HG03558 (cell line): ENCODE measurements at regions not wholly inside any gene's neighbourhood (a gene's known extent, or its start where the extent isn't known, plus 50 kb on each side); places are given as distances from the start of the nearest gene placed in this dataset.

Source experiments
- ATAC-seq: cut with Tn5 transposase; IDR thresholded peaks from one replicate; pipeline ENCODE4 v1.9.1; 2021; ENCODE audit warnings: moderate number of reproducible peaks; ENCODE audit not compliant: unreplicated experiment; ENCODE audit errors: extremely low read depth

DNA sequence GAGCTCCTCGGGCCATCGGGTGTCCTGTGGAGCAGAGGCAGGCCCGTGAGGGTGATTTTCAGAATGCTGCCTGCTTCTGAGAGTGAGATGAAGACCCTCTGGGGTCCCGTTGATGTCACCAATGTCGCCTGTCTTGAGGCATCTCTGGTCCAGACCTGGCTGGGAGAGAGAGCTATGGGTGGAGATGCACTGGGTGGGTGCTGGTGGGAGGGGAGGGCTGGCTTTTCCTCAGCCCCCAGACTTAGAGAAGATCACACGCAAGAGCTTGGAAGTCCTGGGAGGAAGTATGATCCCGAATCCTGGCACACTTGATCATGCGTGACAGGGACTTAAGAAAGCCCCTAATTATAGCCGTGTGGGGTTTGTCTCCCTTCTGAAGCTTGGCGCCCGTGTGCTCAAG is 103.2 kb upstream of the CD93 start:
- ATAC-seq: no peak

DNA sequence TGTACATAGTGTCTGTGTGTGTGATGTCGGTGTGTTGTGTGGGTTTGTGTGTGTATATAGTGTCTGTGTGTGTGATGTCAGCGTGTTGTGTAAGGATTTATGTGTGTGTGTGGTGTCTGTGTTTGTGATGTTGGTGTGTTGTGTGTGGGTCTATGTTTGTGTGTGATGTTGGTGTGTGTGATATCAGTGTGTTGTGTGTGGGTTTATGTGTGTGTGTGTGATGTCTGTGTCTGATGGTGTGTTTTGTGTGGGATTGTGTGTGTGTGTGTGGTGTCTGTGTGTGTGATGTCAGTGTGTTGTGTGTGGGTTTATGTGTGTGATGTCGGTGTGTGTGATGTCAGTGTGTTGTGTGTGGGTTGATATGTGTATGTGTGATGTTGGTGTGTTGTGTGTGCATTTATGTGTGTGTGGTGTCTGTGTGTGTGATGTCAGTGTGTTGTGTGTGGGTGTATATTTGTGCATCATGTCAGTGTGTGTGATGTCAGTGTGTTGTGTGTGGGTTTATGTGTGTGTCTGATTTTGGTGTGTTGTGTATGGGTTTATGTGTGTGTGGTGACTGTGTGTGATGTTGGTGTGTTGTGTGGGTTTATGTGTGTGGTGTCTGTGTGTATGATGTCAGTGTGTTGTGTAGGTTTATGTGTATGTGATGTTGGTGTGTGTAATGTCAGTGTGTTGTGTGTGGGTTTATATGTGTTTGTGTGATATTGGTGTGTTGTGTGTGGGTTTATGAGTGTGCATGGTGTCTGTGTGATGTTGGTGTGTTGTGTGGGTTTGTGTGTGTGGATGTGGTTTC is 102.4 kb upstream of the CD93 start:
- no peak for ATAC-seq

DNA sequence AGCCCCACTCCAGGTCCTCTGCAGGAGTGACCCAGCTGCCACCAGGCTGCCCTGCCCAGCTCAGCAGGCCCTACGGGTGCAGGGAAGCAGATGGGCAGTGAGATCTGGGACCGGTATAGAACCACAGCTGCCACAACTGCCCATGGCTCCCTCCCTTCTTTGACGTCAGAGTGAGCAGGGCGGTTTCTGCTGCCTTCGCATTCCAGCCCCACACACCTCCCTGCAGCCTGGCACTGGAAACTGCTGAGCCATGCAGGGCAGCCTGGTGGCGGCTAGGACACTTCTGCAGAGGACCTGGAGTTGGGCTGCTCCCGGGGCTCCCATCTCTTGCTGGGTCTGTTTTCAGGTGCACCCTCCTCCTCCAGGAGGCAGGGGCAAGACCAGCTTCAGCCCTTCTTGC is 101.6 kb upstream of the CD93 start:
- no peak for ATAC-seq

DNA sequence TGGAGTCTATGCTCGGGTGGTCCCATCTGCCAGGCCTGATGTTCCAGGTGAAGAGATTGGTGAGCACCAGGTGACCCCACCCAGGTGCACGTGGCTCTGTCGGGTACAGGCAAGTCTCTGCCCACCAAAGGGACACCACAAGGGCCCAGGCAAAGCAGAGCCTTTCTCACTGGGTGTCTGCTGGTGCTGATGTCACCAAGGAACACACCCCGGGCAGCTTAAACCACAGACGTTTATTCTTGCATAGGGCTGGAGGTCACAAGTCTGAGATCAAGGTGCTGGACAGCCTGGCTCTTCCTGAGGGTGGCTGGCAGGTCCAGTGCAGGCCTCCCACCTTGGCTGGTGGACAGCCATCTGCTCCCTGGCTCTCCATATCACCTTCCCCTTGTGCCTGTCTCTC is 100.7 kb upstream of the CD93 start:
- ATAC-seq: no peak

DNA sequence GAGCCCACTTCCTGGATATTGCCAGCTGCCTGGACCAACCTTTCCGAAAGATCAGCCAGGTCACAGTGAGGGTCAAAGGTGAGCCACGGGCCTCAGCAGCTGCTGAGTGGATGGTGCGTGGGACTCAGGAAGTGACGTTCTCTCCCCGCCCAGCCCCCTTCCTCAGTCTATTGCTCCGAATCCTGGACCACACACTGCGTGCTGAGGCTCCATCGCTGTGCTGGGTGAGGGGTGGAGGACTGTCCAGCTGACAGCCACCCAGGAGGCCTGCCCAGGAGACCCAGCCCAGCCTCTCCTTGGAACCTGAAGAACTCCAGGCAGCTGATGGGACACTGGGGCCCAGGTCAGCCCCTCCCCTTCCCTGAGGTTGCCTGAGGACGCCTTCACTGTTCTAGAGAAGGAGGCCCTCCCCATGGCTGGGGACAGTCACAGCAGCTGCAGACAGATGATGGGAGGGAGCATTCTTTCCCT is 94.4 kb upstream of the CD93 start:
- no peak for ATAC-seq

DNA sequence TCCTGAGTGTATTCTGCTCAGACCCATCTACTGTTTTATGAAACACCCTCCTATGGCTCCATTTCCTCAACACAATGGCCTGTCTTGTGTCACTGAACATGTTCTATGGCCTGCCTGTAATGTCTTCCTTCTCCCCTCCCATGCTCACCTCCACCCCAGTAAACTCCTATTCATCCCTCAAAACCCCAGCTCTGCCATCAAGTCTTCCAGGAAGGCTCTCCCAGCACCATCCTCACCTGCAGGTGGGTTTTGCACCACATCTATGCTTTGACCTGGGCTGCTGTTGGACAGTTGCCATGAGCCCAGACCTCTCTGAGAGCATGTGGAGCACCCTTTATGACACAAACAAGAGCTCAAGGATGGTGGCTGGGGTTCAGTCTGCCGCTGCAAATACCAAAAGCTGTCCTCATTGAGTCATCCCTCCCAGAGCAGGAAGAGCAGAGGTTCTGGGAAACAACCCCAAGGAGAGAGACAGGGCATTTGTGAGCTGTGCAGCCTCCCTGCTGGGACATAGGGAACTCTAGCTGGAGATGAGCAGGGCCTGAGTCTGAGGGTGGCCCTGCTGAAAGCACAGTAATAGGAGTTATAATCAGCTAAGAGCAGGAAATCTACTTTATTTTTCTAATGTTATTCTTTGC is 93.8 kb upstream of the CD93 start:
- no peak for ATAC-seq

DNA sequence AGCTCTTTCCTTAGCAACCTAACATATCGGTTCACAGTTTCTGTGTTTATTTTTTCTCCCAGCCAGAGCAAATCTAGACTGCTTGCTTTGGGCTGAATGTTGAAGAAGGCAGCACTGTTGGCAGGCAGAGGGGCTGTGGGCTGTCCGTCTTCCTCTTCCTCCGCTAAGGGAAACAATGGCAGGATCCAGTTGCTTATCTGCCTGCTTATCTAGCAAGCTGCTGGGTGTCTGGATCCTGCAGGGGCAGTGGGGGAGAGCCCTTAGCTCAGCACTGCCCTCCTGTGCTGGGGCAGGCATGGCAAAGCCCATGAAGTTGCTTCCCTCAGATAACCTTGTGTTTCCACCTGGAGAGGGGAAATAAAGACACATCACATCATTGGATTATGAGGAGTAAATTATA is 92.7 kb upstream of the CD93 start:
- ATAC-seq: no peak

DNA sequence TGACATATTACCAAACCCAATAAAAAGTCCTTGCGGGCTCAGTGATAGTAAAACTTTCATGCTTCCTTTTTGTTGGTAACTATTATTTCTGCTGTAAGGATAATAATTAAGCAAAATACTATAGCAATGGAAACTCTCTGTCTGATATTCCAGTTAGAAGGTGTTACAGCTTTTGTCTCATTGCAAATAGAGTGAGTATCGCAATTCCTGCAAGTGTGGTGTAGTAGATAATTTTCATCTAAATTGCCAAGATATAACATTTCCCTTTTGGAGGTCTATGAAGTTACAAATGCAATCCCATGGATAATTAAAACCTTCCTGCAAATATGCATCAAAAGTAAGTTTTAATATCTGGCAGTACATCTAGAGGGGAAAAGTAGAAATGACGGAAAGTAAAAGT is 88.7 kb upstream of the CD93 start:
- ATAC-seq: no peak

DNA sequence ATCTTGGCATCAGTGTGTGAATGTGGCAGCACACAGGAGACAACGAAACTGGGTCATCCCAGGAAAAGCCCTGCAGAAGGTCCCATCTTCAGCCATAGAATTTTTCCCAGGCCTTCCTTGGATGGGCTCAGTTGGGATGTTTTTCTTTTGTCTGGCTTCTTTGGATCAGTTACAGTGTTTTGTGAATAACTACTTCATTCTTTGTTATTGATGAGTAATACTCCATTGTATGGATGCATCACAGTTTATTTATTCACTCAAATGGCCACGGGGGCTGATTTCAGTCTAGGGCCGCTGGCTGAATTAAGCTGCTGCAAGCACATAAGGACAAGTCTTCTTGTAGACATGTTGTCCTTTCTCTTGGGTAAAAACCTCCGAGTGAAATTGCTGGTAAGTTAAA is 81.3 kb upstream of the CD93 start:
- ATAC-seq: no peak

DNA sequence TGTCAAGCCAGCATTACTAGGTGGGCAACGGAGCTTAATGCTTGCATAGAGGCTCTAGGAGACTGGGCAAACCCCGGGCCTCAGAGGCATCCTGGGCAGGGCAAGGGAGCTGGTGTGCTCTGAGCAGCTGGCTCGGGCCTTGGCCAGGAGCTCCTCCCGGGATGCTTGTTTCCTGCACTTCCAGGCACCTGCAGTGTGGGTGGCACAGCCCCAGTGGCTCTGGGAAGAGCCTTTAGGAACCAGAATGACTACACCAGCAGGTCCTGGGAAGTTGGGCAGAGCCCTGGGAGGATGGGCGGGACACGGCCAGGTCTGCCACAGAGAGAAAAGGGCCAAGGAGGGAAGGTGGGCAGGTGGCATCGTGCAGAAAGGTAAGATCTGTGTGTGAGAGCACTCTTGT is 80.4 kb upstream of the CD93 start:
- ATAC-seq: no peak

DNA sequence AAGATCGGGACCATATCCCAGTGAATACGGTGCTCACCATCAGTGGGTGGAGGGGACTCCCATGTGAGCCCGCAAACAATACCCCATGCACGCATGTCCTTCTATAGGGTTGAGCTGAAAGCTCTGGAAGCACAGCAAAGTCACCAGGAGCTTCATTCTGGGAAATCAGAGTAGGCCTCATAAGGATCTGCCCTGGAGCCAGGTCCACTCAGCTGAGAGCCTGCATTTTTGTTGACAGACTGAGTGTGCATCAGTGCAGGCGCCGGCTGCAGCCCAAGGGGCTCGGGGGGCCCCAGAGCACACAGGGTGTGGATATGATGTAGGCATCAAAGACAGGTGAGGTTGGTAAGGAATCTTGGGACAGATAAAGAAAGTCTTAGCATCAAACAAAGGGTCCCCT is 79.8 kb upstream of the CD93 start:
- ATAC-seq: no peak

DNA sequence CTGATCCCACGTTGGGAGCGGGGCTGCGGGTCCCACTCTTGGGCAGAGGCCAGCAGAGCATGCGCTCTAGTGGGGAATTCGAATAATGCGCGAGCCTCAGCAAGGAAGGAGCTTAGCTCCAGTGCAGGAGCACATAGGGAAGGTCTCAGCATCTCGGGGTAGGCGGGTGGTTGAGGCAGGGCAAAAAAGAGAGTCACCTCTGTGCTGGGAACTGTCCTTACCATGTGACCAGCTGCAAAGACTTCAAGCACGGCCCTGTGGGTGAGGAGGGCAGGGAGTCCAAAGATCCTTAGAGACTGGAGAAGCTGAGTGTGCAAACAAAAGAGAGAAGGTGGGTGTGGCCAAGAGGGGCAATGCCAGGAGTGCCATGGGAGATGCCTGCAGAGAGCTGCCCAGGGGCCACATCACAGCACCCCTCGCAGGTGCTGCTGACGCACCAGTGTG is 79.2 kb upstream of the CD93 start:
- ATAC-seq: no peak

DNA sequence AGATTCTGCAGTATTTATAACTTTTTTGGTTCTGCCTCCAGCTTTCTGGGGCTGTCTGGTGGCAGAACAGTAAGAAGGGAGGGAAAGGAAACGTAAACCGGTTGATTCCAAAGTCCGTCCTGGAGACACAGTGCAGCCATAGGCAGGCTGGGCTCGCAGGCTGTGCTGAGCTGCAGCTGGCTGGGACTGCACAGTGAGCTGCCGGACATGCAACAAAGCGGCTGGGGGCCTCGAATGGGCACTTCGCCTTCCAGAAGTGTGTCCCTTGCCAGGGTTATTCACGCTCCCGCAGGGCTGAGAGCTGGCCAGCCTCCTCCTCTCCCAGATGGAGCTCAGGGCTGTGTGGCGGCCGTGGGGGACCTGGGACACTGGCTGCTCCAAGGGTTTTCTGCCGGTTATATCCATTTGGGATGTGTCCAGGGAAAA is 78.1 kb upstream of the CD93 start:
- ATAC-seq: no peak

DNA sequence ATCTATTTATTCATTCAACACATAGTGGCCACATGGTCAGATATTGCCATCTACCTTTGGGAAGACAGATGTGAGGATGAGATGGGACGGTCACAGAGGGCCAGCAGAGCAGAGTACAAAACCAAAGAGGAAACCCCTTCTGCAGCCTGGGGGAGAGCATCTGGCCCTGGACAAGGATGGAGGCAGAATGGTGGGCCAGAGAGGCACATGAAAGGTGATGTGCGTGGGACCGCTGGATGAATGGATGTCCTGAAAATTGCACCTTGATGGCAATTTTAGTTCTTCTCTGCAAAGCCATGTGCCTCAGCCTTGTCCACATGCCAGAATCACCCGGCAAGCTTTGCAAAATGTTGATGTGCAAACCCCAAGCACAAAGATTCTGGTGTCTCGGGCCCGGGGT is 77.4 kb upstream of the CD93 start:
- ATAC-seq: no peak

DNA sequence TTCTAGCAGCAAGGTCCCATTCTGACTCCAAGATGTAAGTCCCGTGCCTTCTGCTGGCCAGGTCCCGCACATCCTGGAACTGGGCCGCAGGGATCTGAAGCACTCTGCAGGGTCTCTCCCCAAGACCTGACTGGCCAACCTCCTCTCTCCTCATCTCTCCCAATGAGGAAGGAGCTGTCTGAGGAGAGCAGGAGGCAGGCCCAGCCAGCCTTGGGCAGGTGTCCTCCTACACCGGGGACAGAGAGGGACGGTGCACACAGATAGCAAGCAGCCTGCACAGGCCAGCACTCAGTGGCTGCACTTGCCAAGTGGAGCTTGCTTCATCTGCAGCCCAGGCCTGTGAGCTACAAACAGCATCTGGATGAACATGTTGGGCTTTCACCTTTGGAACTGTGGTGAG is 76.8 kb upstream of the CD93 start:
- no peak for ATAC-seq

DNA sequence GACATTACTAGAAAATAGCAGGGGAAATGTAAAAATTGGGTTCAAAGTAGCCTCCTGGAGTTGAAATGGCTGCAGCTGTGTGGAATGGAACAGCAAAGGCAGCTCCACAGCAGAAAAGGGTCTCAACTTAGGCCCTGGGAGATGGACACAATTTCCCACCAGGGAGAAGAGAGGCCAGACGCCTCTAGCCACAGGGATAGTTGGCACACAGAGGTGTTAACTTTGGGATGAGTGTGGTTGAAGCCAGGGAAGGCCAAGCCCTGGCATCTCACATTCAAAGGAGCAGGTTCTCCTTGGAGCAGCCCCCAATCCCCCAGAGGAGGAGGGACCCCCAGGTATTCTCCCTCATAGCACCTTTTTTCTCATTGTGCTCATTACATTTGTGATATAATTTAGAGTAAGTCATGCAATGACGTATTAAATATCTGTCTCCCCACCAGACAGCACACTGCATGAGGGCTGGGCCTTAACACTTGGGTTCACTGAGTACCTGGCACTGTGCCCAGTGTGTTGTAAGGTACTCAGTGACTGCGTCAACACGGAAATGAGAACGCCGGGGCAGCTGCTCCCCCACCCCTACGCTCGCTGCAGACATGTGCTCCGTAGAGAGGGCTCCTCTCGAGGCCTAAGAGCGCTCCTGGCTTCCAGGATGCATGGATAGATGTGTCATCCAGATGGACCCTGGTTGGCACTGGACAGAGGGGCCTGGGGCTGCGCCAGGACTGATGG is 76.0 kb upstream of the CD93 start:
- ATAC-seq: no peak

DNA sequence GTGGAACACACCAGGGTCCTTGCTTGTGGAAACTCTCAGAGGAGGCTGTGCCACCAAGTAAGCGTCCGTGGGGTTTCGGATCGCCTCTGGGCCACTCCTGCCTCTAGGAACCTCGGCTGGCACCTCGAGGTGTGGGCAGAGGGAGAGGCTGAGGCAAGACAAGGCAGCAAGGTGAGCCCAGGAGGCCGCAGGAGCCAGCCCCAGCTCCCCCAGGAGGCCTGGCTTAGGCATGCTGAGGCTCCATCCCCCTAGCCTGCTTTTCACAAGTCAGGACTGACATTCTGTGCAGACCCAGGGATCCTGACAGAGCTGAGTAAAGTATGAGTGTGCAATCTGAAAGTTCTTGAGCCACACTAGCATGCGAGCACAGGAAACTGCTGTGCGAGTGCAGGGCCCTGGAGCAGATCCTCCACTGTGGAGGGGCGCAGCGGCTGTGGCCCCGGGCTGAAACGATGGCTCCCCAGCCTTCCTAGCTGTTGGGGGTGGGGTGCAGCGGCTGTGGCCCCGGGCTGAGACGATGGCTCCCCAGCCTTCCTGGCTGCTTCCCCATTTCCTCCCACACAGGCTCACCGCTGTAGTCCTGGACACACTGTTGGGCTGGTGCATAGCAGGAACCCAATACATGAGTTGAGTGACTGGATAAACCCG is 75.2 kb upstream of the CD93 start:
- no peak for ATAC-seq

DNA sequence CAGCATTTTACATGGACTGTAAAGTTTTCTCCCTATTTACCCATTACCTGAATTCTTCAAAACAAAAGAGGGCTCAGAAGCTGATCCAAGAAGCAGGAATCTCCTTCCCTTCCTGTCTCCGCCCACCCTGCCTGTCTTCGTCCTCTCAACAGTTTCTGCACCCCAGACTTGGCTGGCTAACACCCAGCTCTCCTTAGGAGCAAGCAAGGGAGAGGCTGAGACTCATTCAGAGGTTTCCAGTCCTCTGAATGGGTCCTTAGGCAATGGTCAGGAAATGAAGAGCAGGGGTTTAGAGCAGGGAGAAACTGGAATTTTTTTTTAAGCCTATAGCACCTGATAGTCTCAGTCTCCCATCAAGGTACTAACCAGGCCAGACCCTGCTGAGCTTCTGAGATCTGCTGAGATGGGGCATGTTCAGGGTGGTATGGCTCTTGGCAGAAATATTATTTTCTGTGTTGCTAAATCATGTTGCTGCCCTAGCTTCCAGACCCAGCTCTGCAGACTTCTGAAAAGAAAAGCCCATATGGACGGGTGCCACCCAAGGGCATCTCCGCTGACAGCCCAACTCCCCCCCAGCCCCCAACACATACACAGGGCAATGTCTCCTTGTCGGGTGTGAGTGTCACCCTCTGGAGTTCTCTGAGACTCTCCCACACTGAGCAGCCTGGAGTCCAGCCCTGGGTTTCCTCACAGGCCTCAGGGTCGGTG is 74.6 kb upstream of the CD93 start:
- ATAC-seq: no peak

DNA sequence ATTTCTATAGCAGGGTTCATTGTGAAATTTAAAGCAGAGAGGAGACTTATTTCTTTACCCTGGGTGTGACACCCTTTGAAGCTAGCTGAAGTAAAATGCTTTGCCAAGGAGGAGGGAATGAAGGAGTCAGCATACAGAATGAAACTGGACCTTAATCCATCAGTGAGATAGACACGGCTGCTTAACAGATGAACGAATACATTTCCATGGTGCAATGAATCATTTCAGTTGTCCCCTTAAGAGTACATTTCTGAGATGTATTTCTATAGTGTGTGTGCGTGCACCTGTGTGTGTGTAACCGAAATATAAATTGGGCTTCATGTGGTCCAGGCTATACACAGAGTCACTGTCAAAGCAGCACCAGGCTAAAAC is 73.8 kb upstream of the CD93 start:
- no peak for ATAC-seq

DNA sequence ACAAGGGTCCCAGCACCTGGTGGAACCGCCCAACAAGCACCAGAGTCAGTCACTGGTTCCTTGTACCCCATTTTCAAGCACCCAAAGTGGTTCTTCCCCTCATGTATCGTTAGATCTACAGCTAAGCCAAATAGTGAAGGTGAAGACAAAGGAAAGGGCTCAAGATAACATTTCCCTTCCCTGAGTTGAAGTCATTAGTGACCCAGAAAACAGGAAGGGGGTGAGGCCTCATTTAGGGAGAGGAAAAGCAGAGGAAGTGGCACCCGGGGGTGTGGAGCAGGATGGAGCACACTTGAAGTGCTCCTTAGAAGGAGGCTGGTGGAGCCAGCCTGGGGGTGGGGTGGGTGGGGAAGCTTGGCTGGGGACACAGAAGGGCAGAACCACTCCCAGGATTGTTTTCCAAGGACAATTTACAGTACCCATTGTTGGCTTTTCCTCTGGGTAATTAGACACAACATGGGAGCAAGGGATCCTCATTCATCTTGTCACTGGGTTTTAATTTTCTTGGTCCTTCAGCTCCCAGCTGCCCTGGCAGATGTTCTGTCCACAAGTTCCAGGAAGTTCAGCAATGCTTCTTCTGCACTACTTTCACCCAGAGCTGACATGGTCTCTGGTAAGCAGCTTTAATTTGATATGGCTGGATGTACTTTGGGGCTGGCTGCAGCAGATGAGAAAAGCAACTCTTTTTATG is 73.3 kb upstream of the CD93 start:
- no peak for ATAC-seq
